OCI-LY3 (cell line): ENCODE measurements at regions not wholly inside any gene's neighbourhood (a gene's known extent, or its start where the extent isn't known, plus 50 kb on each side); places are given as distances from the start of the nearest gene placed in this dataset.

Experiments
- H2AFZ ChIP-seq: fragments of 200-600, 300-600 bp; shearing (Covaris generic); 2 replicates; pipeline ENCODE4 v1.6.0; 2014; ENCODE audit warnings: antibody characterized with exemption, low read depth, low read length
- H3K27ac ChIP-seq: fragments of 200-600, 300-600 bp; sonication (generic); 2 replicates; pipeline ENCODE4 v1.5.1; 2014; ENCODE audit warnings: mild to moderate bottlenecking, low read length, moderate library complexity, mixed read lengths
- H3K27me3 ChIP-seq: fragments of 200-600, 300-600 bp; sonication (generic); 2 replicates; pipeline ENCODE4 v1.6.1; 2014; ENCODE audit warnings: low read depth, low read length, mixed read lengths
- H3K36me3 ChIP-seq: fragments of 200-600, 300-600 bp; sonication (generic); replicated peaks from 2 replicates; pipeline ENCODE3; 2014; ENCODE audit warnings: low read depth, low read length, mixed read lengths
- H3K4me1 ChIP-seq: fragments of 300-600, 200-600 bp; sonication (generic); 2 replicates; pipeline ENCODE4 v1.6.1; 2014; ENCODE audit warnings: low read length, mixed read lengths
- H3K4me2 ChIP-seq: fragments of 200-600, 300-600 bp; sonication (generic); 2 replicates; pipeline ENCODE4 v1.6.1; 2014; ENCODE audit warnings: low read length, mixed read lengths
- H3K4me3 ChIP-seq: fragments of 300-600, 200-600 bp; sonication (generic); 2 replicates; pipeline ENCODE4 v1.5.1; 2014; ENCODE audit warnings: antibody characterized with exemption, mild to moderate bottlenecking, low read length, moderate library complexity
- H3K79me2 ChIP-seq: fragments of 300-600, 200-600 bp; shearing (Covaris generic); 2 replicates; pipeline ENCODE4 v1.6.1; 2014; ENCODE audit warnings: mild to moderate bottlenecking, low read length, mixed read lengths
- H3K9ac ChIP-seq: fragments of 300-600, 200-600 bp; shearing (Covaris generic); 2 replicates; pipeline ENCODE4 v1.6.0; 2014; ENCODE audit warnings: mild to moderate bottlenecking, low read length, moderate library complexity
- H3K9me3 ChIP-seq: fragments of 200-600, 300-600 bp; shearing (Covaris generic); 2 replicates; pipeline ENCODE4 v1.6.1; 2014; ENCODE audit warnings: low read length, mixed read lengths; ENCODE audit not compliant: insufficient read depth
- H4K20me1 ChIP-seq: fragments of 200-600, 300-600 bp; sonication (generic); 2 replicates; pipeline ENCODE4 v1.6.1; 2016; ENCODE audit warnings: low read length, mixed read lengths; ENCODE audit not compliant: insufficient read depth
- EZH2phosphoT487 ChIP-seq: fragments of 200-600 bp; shearing (Covaris generic); IDR thresholded peaks from 2 replicates; pipeline ENCODE4 v1.6.1; 2018; ENCODE audit warnings: antibody characterized with exemption, mixed run types, low read depth
- TF ChIP-seq, protein P1 (sequence below): fragments of 200-600, 300-600 bp; sonication (generic); IDR thresholded peaks from 2 replicates; pipeline ENCODE4 v1.5.1; 2014; ENCODE audit warnings: antibody characterized with exemption, low read length, low read depth

DNA sequence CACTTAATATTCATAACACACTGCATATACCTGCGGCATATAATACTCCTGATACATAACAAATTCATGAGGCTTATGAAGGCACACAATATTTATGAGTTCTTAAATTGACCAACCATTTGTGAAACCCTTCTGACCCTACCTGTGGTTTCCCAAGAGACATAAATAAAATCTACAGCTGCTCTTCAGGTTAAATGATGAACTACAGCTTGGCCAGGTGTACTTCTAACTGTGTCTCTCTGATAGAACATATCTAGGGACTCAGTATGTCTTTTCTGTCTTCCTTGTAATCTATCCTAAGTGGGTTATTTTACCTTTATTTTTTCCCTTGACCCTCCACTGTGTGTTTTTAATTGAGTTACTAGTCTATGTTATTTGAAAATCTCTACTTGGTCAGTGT, 189.9 kb upstream of the UFM1 start:
- no peak overlapping the region for H3K4me2 ChIP-seq
- no peaks in the 10 kb centered on the region for H3K36me3 ChIP-seq

DNA sequence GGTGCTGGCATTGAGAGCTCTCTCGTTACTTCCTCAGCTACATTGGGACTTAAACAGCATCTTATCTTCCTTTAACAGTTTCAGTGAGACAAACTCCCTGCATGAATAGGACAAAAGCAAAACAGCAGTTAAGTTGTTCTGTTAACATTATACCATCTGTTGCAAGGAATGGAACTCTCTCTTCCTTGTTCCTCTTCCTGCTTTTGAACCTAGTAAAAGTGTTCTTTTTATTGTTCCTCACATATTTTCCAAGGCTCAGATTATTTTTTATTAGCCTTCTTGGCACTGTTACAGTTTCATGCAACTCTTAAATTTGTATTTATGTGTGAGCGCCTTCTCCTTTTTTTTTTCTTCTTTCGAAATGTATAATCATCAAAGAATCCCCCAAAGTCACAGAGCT, 202.6 kb upstream of the UFM1 start:
- H3K4me2 ChIP-seq, result peak overlapping the region; percentile 13; the same call in 1 of the 2 replicates
- peaks cover 18% of the 10 kb centered on the region for H3K4me1 ChIP-seq
- H3K27me3 ChIP-seq, result no peaks in the 10 kb centered on the region
- H3K4me3 ChIP-seq, result no peak overlapping the region
- no peaks in the 10 kb centered on the region for H3K9me3 ChIP-seq
- H2AFZ ChIP-seq, result no peak overlapping the region
- H3K79me2 ChIP-seq, result no peaks in the 10 kb centered on the region
- no peaks in the 10 kb centered on the region for H3K36me3 ChIP-seq
- no peak overlapping the region for H3K9ac ChIP-seq
- TF ChIP-seq, protein P1, sequence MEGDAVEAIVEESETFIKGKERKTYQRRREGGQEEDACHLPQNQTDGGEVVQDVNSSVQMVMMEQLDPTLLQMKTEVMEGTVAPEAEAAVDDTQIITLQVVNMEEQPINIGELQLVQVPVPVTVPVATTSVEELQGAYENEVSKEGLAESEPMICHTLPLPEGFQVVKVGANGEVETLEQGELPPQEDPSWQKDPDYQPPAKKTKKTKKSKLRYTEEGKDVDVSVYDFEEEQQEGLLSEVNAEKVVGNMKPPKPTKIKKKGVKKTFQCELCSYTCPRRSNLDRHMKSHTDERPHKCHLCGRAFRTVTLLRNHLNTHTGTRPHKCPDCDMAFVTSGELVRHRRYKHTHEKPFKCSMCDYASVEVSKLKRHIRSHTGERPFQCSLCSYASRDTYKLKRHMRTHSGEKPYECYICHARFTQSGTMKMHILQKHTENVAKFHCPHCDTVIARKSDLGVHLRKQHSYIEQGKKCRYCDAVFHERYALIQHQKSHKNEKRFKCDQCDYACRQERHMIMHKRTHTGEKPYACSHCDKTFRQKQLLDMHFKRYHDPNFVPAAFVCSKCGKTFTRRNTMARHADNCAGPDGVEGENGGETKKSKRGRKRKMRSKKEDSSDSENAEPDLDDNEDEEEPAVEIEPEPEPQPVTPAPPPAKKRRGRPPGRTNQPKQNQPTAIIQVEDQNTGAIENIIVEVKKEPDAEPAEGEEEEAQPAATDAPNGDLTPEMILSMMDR, result no peak
- TF ChIP-seq EZH2phosphoT487, result no peak
- no peak overlapping the region for H3K27ac ChIP-seq
- H4K20me1 ChIP-seq, result no peaks in the 10 kb centered on the region

More for the DNA sequence above, 189.9 kb upstream of the UFM1 start:
- no peak for TF ChIP-seq EZH2phosphoT487
- TF ChIP-seq, protein P1, result no peak
- Histone ChIP-seq H3K27ac (no peak overlapping the region), H3K4me1 (no peaks in the 10 kb centered on the region), H3K4me3 (no peak overlapping the region), H3K9me3 (no peaks in the 10 kb centered on the region), H4K20me1 (no peaks in the 10 kb centered on the region), H2AFZ (no peak overlapping the region), H3K9ac (no peak overlapping the region), H3K79me2 (no peaks in the 10 kb centered on the region), H3K27me3 (no peaks in the 10 kb centered on the region)

DNA sequence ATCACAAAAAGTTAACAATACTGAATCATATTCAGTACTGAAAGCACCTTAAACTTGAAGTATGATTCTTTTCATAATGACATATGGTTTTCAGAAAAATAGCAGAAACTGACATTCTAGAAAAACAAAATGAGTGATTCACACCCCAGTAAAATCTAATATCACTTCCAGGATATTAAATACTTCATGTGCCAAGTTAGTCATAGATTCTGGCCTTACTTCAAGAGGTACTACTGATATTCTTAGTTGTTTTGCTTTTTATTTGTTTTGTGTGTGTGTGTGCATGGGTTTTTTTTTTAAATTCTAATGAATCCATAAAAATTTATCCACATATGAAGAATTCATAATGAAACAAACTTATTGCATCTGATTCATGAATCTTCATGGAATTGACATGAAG, 207.9 kb upstream of the UFM1 start:
- Histone ChIP-seq H3K27ac (no peak overlapping the region), H3K27me3 (no peaks in the 10 kb centered on the region), H3K4me3 (no peak overlapping the region), H2AFZ (no peak overlapping the region), H3K36me3 (no peaks in the 10 kb centered on the region), H3K9me3 (no peaks in the 10 kb centered on the region), H3K9ac (no peak overlapping the region), H3K79me2 (no peaks in the 10 kb centered on the region), H3K4me2 (no peak overlapping the region), H3K4me1 (peaks cover 1% of the 10 kb centered on the region), H4K20me1 (no peaks in the 10 kb centered on the region)
- TF ChIP-seq EZH2phosphoT487, result no peak
- TF ChIP-seq, protein P1, result no peak

DNA sequence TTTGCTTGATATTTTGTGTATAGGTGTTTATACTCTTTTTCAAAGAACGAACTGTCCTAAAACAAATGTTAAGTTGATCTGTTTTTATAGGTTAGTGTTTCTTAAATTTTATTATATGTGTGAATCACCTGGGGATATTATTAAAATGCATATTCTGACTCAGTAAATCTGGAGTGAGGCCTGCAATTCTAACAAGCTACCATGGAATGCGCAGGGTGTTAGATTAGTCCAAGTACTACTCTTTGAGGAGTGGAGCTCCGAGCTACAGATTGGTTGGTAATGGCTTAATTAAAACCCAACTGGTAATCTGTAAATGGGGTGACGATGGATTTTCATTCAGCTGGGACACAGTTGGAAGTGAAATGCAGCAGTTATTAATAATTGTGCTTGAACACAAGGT, 214.1 kb upstream of the UFM1 start:
- H3K79me2 ChIP-seq, result no peaks in the 10 kb centered on the region
- H3K4me1 ChIP-seq, result no peaks in the 10 kb centered on the region
- no peaks in the 10 kb centered on the region for H3K36me3 ChIP-seq
- H2AFZ ChIP-seq, result no peak overlapping the region
- H3K27ac ChIP-seq, result no peak overlapping the region
- no peak overlapping the region for H3K4me3 ChIP-seq
- TF ChIP-seq, protein P1, result no peak
- TF ChIP-seq EZH2phosphoT487, result no peak
- no peaks in the 10 kb centered on the region for H3K9me3 ChIP-seq
- H3K4me2 ChIP-seq, result no peak overlapping the region
- no peaks in the 10 kb centered on the region for H4K20me1 ChIP-seq
- no peak overlapping the region for H3K9ac ChIP-seq
- no peaks in the 10 kb centered on the region for H3K27me3 ChIP-seq
